MM.1S (cell line): ENCODE measurements at regions not wholly inside any gene's neighbourhood (a gene's known extent, or its start where the extent isn't known, plus 50 kb on each side); places are given as distances from the start of the nearest gene placed in this dataset.

Experiments
- DNase-seq: peaks from one replicate; pipeline ENCODE4 v3.0.0-alpha.2; 2015
- H2AFZ ChIP-seq: fragments of 300-600 bp; sonication (generic); 2 replicates; pipeline ENCODE4 v1.6.0; 2016; ENCODE audit warnings: antibody characterized with exemption, low read length
- H3F3A ChIP-seq: fragments of 300-600 bp; sonication (generic); 2 replicates; pipeline ENCODE4 v1.6.1; 2016; ENCODE audit warnings: mild to moderate bottlenecking, antibody characterized with exemption, low read length, moderate library complexity, mixed read lengths; ENCODE audit not compliant: insufficient read depth
- H3K27ac ChIP-seq: fragments of 300-600 bp; sonication (generic); 2 replicates; pipeline ENCODE4 v1.5.1; 2016; ENCODE audit warnings: mild to moderate bottlenecking, low read length
- H3K27me3 ChIP-seq: fragments of 300-600 bp; sonication (generic); replicated peaks from 2 replicates; pipeline ENCODE4 v1.6.0; 2016; ENCODE audit warnings: low read length; ENCODE audit not compliant: insufficient read depth
- H3K36me3 ChIP-seq: fragments of 300-600 bp; sonication (generic); replicated peaks from 2 replicates; pipeline ENCODE4 v1.6.1; 2016; ENCODE audit warnings: mild to moderate bottlenecking, low read length, mixed read lengths; ENCODE audit not compliant: insufficient read depth
- H3K4me1 ChIP-seq: fragments of 300-600 bp; sonication (generic); 2 replicates; pipeline ENCODE4 v1.6.1; 2016; ENCODE audit warnings: low read length, mixed read lengths
- H3K4me2 ChIP-seq: fragments of 300-600 bp; sonication (generic); 2 replicates; pipeline ENCODE4 v1.6.0; 2016; ENCODE audit warnings: low read depth, low read length
- H3K4me3 ChIP-seq: fragments of 300-600 bp; sonication (generic); 2 replicates; pipeline ENCODE4 v1.5.1; 2016; ENCODE audit warnings: low read length, mixed read lengths
- H3K79me2 ChIP-seq: fragments of 300-600 bp; sonication (generic); 2 replicates; pipeline ENCODE4 v1.6.1; 2016; ENCODE audit warnings: mixed run types, low read length, mixed read lengths
- H3K9ac ChIP-seq: fragments of 300-600 bp; sonication (generic); 2 replicates; pipeline ENCODE4 v1.6.1; 2016; ENCODE audit warnings: low read length, mixed read lengths
- H3K9me2 ChIP-seq: fragments of 300-600 bp; sonication (generic); replicated peaks from 2 replicates; pipeline ENCODE4 v1.6.1; 2016; ENCODE audit warnings: mild to moderate bottlenecking, low read length, mixed read lengths; ENCODE audit not compliant: insufficient read depth
- H3K9me3 ChIP-seq: fragments of 300-600 bp; sonication (generic); replicated peaks from 2 replicates; pipeline ENCODE4 v1.6.1; 2016; ENCODE audit warnings: mild to moderate bottlenecking, low read length, mixed read lengths; ENCODE audit not compliant: insufficient read depth
- H4K20me1 ChIP-seq: fragments of 300-600 bp; sonication (generic); 2 replicates; pipeline ENCODE4 v1.6.1; 2016; ENCODE audit warnings: mild to moderate bottlenecking, low read length, moderate library complexity, mixed read lengths; ENCODE audit not compliant: insufficient read depth
- CTCF ChIP-seq: fragments of 300-600 bp; sonication (generic); IDR thresholded peaks from 2 replicates; pipeline ENCODE4 v1.5.1; 2016; ENCODE audit warnings: antibody characterized with exemption, low read length, mixed read lengths
- EZH2 ChIP-seq: fragments of 300-600 bp; sonication (generic); optimal IDR thresholded peaks from 2 replicates; pipeline ENCODE3; 2017; ENCODE audit warnings: low read depth, mild to moderate bottlenecking, antibody characterized with exemption, low read length, mixed read lengths
- EZH2phosphoT487 ChIP-seq: fragments of 300-600 bp; sonication (generic); IDR thresholded peaks from 2 replicates; pipeline ENCODE4 v1.6.1; 2018; ENCODE audit warnings: antibody characterized with exemption, low read length

GRCh38 chr2:215745331-215745730 lies 268.0 kb downstream of the MREG start:
- Histone ChIP-seq H3F3A (no peaks in the 10 kb centered on the region), H3K36me3 (no peaks in the 10 kb centered on the region), H3K9ac (no peak overlapping the region), H3K9me3 (no peaks in the 10 kb centered on the region), H3K4me3 (no peak overlapping the region), H3K4me1 (peaks cover 11% of the 10 kb centered on the region), H4K20me1 (no peaks in the 10 kb centered on the region), H3K79me2 (no peaks in the 10 kb centered on the region), H3K27me3 (no peaks in the 10 kb centered on the region), H2AFZ (no peak overlapping the region), H3K27ac (no peak overlapping the region), H3K9me2 (no peaks in the 10 kb centered on the region), H3K4me2 (no peak overlapping the region)
- TF ChIP-seq CTCF = no peak
- TF ChIP-seq EZH2 = no peak
- TF ChIP-seq EZH2phosphoT487 = no peak
- DNase-seq = no peak

GRCh38 chr2:215744514-215744913 lies 268.8 kb downstream of the MREG start:
- Histone ChIP-seq H3K79me2 (no peaks in the 10 kb centered on the region), H3K9me2 (no peaks in the 10 kb centered on the region), H2AFZ (no peak overlapping the region), H4K20me1 (no peaks in the 10 kb centered on the region), H3K9ac (no peak overlapping the region), H3K4me1 (peaks cover 3% of the 10 kb centered on the region), H3K27me3 (no peaks in the 10 kb centered on the region), H3F3A (no peaks in the 10 kb centered on the region), H3K4me3 (no peak overlapping the region), H3K9me3 (no peaks in the 10 kb centered on the region), H3K4me2 (no peak overlapping the region), H3K27ac (no peak overlapping the region), H3K36me3 (no peaks in the 10 kb centered on the region)
- TF ChIP-seq EZH2 = no peak
- TF ChIP-seq CTCF = no peak
- no peak for TF ChIP-seq EZH2phosphoT487
- DNase-seq = no peak

- no peaks in the 10 kb centered on the region for H3K9me2 ChIP-seq
- no peaks in the 10 kb centered on the region for H3K9me3 ChIP-seq
Measured at GRCh38 chr2:215743066-215743465, 270.3 kb downstream of the MREG start.

More at GRCh38 chr2:215743066-215743465, 270.3 kb downstream of the MREG start:
- TF ChIP-seq EZH2phosphoT487 (no peak), EZH2 (no peak), CTCF (no peak)
- Histone ChIP-seq H3K36me3 (no peaks in the 10 kb centered on the region), H3K4me2 (no peak overlapping the region), H3K4me1 (no peaks in the 10 kb centered on the region), H3K27ac (no peak overlapping the region), H3K9ac (no peak overlapping the region), H3K27me3 (no peaks in the 10 kb centered on the region), H3F3A (no peaks in the 10 kb centered on the region), H4K20me1 (no peaks in the 10 kb centered on the region), H3K79me2 (no peaks in the 10 kb centered on the region), H3K4me3 (no peak overlapping the region), H2AFZ (no peak overlapping the region)
- DNase-seq = no peak
